AG04450 (cell line): ENCODE measurements at regions not wholly inside any gene's neighbourhood (a gene's known extent, or its start where the extent isn't known, plus 50 kb on each side); places are given as distances from the start of the nearest gene placed in this dataset.
A peak's percentile ranks its signal among the peaks of the same experiment; 100 is the strongest.

Experiments
- CTCF ChIA-PET: fragments of 300-600, 350-600 bp; formaldehyde crosslinking; extraction: SDS; loops from one replicate; lab custom pipeline; 2022; ENCODE audit warnings: antibody characterized with exemption, inconsistent platforms; lab: Charles Lee
- POLR2A ChIA-PET: fragments of 350-600 bp; formaldehyde crosslinking; extraction: SDS; loops from one replicate; lab custom pipeline; 2021; ENCODE audit warnings: antibody characterized with exemption, inconsistent platforms; lab: Yijun Ruan, JAX
- DNase-seq: peaks from one replicate; pipeline ENCODE4 v3.0.0-alpha.2; 2011; ENCODE audit warnings: low read depth, low spot score
- H3K27ac ChIP-seq: one replicate; pipeline ENCODE4 v1.5.1; 2012; ENCODE audit warnings: low read depth, low read length, control low read depth
- H3K27me3 ChIP-seq: one replicate; pipeline ENCODE4 v1.6.0; 2012; ENCODE audit warnings: low read length; ENCODE audit not compliant: control insufficient read depth, insufficient read depth
- H3K4me3 ChIP-seq: 2 replicates; pipeline ENCODE4 v1.5.1; 2011; ENCODE audit warnings: mild to moderate bottlenecking, low read depth, low read length, control low read depth
- H3K9me3 ChIP-seq: 2 replicates; pipeline ENCODE4 v1.5.1; 2012; ENCODE audit warnings: low read length; ENCODE audit not compliant: control insufficient read depth, insufficient read depth
- TF ChIP-seq, protein P1 (sequence below): IDR thresholded peaks from 2 replicates; pipeline ENCODE4 v1.5.1; 2011; ENCODE audit warnings: low read depth, low read length, control low read depth, inconsistent platforms

DNA sequence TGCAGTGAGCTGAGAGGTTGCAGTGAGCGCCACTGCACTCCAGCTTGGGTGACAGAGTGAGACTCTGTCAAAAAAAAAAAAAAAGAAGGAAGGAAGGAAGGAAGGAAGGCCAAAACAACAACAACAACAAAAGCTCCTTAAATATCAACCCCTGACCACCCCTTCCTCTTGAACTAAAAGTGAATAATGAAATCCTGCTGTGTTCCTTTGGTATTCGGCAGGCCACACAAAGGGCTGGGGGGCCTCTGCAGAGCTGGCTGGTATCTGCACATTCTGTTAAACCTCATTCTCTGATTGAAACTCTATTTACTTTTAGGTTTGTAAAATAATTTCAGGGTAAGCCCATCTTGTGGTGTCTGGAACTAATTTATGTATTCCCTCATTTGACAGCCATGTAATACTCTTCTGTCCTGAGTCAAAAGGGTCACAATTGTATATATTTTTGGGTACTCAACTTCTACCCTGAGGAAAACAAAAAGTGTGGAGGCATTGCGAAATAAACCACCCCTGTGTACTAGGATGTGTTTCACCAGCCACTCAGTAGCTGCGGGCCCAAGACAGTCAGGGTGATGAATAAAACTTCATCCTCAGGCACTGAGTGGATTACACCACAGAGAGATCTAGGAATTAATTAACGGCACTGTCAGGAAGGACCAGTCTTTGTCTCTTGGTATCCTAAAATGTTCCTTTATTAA, 446.4 kb upstream of the PFKP start:
- no peak overlapping the region for H3K4me3 ChIP-seq
- POLR2A ChIA-PET, result no interaction called here
- CTCF ChIA-PET, result no interaction called here
- TF ChIP-seq, protein P1, sequence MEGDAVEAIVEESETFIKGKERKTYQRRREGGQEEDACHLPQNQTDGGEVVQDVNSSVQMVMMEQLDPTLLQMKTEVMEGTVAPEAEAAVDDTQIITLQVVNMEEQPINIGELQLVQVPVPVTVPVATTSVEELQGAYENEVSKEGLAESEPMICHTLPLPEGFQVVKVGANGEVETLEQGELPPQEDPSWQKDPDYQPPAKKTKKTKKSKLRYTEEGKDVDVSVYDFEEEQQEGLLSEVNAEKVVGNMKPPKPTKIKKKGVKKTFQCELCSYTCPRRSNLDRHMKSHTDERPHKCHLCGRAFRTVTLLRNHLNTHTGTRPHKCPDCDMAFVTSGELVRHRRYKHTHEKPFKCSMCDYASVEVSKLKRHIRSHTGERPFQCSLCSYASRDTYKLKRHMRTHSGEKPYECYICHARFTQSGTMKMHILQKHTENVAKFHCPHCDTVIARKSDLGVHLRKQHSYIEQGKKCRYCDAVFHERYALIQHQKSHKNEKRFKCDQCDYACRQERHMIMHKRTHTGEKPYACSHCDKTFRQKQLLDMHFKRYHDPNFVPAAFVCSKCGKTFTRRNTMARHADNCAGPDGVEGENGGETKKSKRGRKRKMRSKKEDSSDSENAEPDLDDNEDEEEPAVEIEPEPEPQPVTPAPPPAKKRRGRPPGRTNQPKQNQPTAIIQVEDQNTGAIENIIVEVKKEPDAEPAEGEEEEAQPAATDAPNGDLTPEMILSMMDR, result no peak
- H3K27ac ChIP-seq, result no peak overlapping the region
- DNase-seq, result no peak
- no peaks in the 10 kb centered on the region for H3K27me3 ChIP-seq
- peaks cover 50% of the 10 kb centered on the region for H3K9me3 ChIP-seq

GRCh38 chr10:2619916-2620315, 447.4 kb upstream of the PFKP start:
- H3K27ac ChIP-seq, result no peak overlapping the region

DNA sequence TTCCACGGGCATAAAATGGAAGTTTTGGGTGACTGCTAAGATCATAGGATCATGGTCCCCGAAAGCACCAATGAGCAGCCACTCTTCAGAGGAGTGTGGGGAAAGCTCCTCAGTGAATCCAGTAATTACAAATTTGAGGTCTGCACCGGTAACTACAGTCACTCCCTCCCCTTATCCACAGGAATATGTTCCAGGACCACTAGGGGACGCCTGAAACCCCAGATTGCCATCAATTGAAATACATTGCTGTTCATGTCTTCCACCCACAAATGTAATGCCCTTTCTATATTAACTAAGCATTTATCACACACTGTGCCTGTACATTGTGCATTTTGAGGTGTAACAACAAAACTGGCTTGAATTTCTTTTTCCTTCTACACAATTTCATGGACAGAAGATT, 447.9 kb upstream of the PFKP start:
- TF ChIP-seq, protein P1, result 0 out of 2 replicates have a peak, but pooled peaks have one; percentile 16

More at GRCh38 chr10:2619916-2620315, 447.4 kb upstream of the PFKP start:
- Histone ChIP-seq H3K4me3 (no peak overlapping the region), H3K9me3 (peaks cover 45% of the 10 kb centered on the region), H3K27me3 (no peaks in the 10 kb centered on the region)
- no peak for DNase-seq
- CTCF ChIA-PET, result no interaction called here
- TF ChIP-seq, protein P1, result no peak
- POLR2A ChIA-PET, result no interaction called here

DNA sequence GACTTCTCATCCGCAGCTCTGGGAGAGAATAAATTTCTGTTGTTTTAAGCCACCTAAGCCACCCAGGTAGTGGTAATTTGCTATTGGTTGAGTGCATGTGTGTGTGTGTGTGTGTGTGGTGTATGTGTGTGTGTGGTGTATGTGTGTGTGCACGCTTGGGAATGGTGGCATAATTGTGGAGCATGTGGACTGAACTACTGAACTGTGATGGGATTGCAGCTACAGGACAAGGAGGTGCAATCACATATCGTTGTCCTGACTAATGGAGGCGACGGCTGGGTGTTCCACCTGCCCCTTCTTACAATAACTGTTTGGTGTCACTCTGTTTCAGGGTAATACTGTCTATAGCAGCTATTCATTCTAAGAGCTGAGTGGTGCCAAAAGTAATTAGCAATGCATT, 448.7 kb upstream of the PFKP start:
- Histone ChIP-seq H3K9me3 (peaks cover 34% of the 10 kb centered on the region), H3K27me3 (no peaks in the 10 kb centered on the region), H3K27ac (no peak overlapping the region), H3K4me3 (no peak overlapping the region)
- ChIA-PET CTCF (no interaction called here), POLR2A (no interaction called here)
- TF ChIP-seq, protein P1, result no peak
- no peak for DNase-seq

More for the DNA sequence above, 447.9 kb upstream of the PFKP start:
- Histone ChIP-seq H3K9me3 (peaks cover 42% of the 10 kb centered on the region), H3K27me3 (no peaks in the 10 kb centered on the region), H3K27ac (no peak overlapping the region), H3K4me3 (no peak overlapping the region)
- DNase-seq, result no peak
- ChIA-PET CTCF (no interaction called here), POLR2A (no interaction called here)

GRCh38 chr10:2616215-2616614, 451.1 kb upstream of the PFKP start:
- Histone ChIP-seq H3K27me3 (no peaks in the 10 kb centered on the region), H3K27ac (no peak overlapping the region), H3K4me3 (no peak overlapping the region), H3K9me3 (peaks cover 25% of the 10 kb centered on the region; the same call in 1 of the 2 replicates)
- ChIA-PET CTCF (no interaction called here), POLR2A (no interaction called here)
- no peak for DNase-seq
- TF ChIP-seq, protein P1, result no peak
